GM12878 (cell line): ENCODE measurements at regions not wholly inside any gene's neighbourhood (a gene's known extent, or its start where the extent isn't known, plus 50 kb on each side); places are given as distances from the start of the nearest gene placed in this dataset.

Experiments
- ATAC-seq: fragments of 200-7000 bp; cut with Tn5 transposase; 3 replicates; pipeline ENCODE4 v1.9.1; 2020; ENCODE audit warnings: mild to moderate bottlenecking, moderate library complexity
- BruUV-seq: library from RNA; stranded (reverse); fragments of 400-500 nt; replicated peaks from 2 replicates; lab custom pipeline; 2021; lab: Mats Ljungman, UMichigan
- CTCF ChIA-PET: fragments of 300-600 bp; sonication (Branson Sonifier 250); formaldehyde crosslinking; extraction: SDS; loops from one replicate; lab custom pipeline; 2021; ENCODE audit warnings: inconsistent platforms; lab: Yijun Ruan, JAX
- POLR2A ChIA-PET: fragments of 350-600 bp; formaldehyde crosslinking; extraction: SDS; loops from one replicate; lab custom pipeline; 2021; ENCODE audit warnings: inconsistent platforms; lab: Charles Lee
- RAD21 ChIA-PET: fragments of 300-600 bp; sonication (Branson Sonifier 250); formaldehyde crosslinking; loops from one replicate; lab custom pipeline; 2023; ENCODE audit warnings: antibody characterized with exemption; ENCODE audit not compliant: unreplicated experiment; lab: Charles Lee
- SMC1A ChIA-PET: fragments of 300-600 bp; sonication (Branson Sonifier 250); formaldehyde crosslinking; loops from one replicate; lab custom pipeline; 2023; ENCODE audit not compliant: unreplicated experiment, uncharacterized antibody; lab: Charles Lee
- DNase-seq: peaks from one replicate; pipeline ENCODE4 v3.0.0-alpha.2; 2011; ENCODE audit warnings: low read depth, low spot score
- FAIRE-seq: peaks from 3 replicates; lab custom pipeline; 2011; peaks lifted over from hg19 to GRCh38; lab: Jason Lieb, UNC
- H2AFZ ChIP-seq: 2 replicates; pipeline ENCODE4 v1.6.0; 2011; ENCODE audit warnings: low read depth, low read length, control low read depth; ENCODE audit not compliant: control insufficient read depth
- H3K27ac ChIP-seq: 2 replicates; pipeline ENCODE4 v1.5.1; 2011; ENCODE audit warnings: control low read depth; ENCODE audit not compliant: control insufficient read depth, insufficient read depth
- H3K27me3 ChIP-seq, 2 experiments: replicated peaks in 1 of 2; 2 replicates each; pipeline versions ENCODE4 v1.6.0 to v1.6.1; 2011; ENCODE audit warnings: low read length in 1 of 2; ENCODE audit not compliant: control insufficient read depth in 2 of 2, insufficient read depth in 2 of 2
- H3K36me3 ChIP-seq, 2 experiments: 2 replicates each; pipeline ENCODE4 v1.5.1; 2011; ENCODE audit warnings: low read length in 1 of 2; ENCODE audit not compliant: control insufficient read depth in 2 of 2, insufficient read depth in 2 of 2
- H3K4me1 ChIP-seq: 2 replicates; pipeline ENCODE4 v1.6.1; 2011; ENCODE audit warnings: mild to moderate bottlenecking, low read length, moderate library complexity, mixed read lengths; ENCODE audit not compliant: control insufficient read depth, insufficient read depth
- H3K4me2 ChIP-seq: 2 replicates; pipeline ENCODE4 v1.6.0; 2011; ENCODE audit warnings: control low read depth; ENCODE audit not compliant: control insufficient read depth, insufficient read depth
- H3K4me3 ChIP-seq: fragments of 200-600 bp; sonication (generic); 2 replicates; pipeline ENCODE4 v1.5.1; 2016
- H3K79me2 ChIP-seq: 2 replicates; pipeline ENCODE4 v1.6.0; 2011; ENCODE audit warnings: low read length; ENCODE audit not compliant: control insufficient read depth, insufficient read depth
- H3K9ac ChIP-seq: 2 replicates; pipeline ENCODE4 v1.8.0; 2011; ENCODE audit warnings: low read length, control low read depth, mixed read lengths; ENCODE audit not compliant: control insufficient read depth, insufficient read depth
- H3K9me3 ChIP-seq: replicated peaks from 3 replicates; pipeline ENCODE4 v1.5.1; 2011; ENCODE audit warnings: mild to moderate bottlenecking, low read length; ENCODE audit not compliant: control insufficient read depth, insufficient read depth
- H4K20me1 ChIP-seq: 2 replicates; pipeline ENCODE4 v1.6.0; 2011; ENCODE audit not compliant: control insufficient read depth, insufficient read depth
- IKZF1 ChIP-seq: fragments of 450-650 bp; conservative IDR thresholded peaks from 2 replicates; pipeline ENCODE4 v1.6.1; 2017; ENCODE audit warnings: antibody characterized with exemption, mild to moderate bottlenecking
- WGBS: methylation state at CpG from one replicate; pipeline ENCODE4 v1.1.6; 2016; ENCODE audit warnings: low lambda C conversion rate; ENCODE audit not compliant: insufficient replicate concordance, insufficient coverage; ENCODE audit errors: missing lambda C conversion rate; 5-methylcytosine and 5-hydroxymethylcytosine counted together
- in situ Hi-C: fragments of 300-500 bp; cut with MboI; formaldehyde crosslinking; loops from 9 replicates; pipeline ENCODE4 v1.14.3; 2018; ENCODE audit warnings: mixed read lengths
- intact Hi-C: fragments of 100-400 bp; cut with micrococcal nuclease; formaldehyde crosslinking; loops from one replicate; pipeline ENCODE4 v1.14.2; 2022; ENCODE audit not compliant: unreplicated experiment
- TF ChIP-seq, protein P1 (sequence below): IDR thresholded peaks from 2 replicates; pipeline ENCODE4 v1.6.1; 2011; ENCODE audit warnings: borderline replicate concordance, low read depth, mild to moderate bottlenecking, moderate library complexity, low read length; ENCODE audit not compliant: insufficient read depth, poor library complexity, severe bottlenecking
- TF ChIP-seq, protein P2 (sequence below): IDR thresholded peaks from 2 replicates; pipeline ENCODE4 v1.6.1; 2012; ENCODE audit warnings: improper control_type of control experiment, low read depth, low read length; ENCODE audit not compliant: insufficient replicate concordance

DNA sequence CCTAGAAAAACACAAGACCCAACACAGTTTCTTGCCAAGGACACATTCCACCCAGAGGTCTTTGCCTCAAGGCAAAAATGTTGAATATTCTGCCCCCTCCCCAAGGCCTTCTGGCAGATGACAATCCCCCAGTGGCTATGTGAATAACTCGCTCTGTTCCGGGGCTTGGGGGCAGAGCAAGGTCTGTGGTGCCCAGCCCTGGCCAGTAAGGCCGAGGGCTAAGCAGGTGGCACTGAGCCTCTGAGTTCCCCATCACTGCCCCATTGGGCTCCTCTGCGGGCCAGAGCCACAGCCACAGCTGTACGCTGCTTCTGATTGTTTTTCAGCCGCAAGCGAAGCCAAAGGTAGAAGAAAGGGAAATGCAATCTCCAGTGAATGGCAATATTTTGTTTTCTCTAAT lies 567.9 kb downstream of the CCDC171 start:
- H4K20me1 ChIP-seq, result no peaks in the 10 kb centered on the region
- H3K4me2 ChIP-seq, result no peak overlapping the region
- H3K4me1 ChIP-seq, result no peaks in the 10 kb centered on the region
- WGBS, result 38% methylated on average over 7 of the region's 7 CpGs
- RAD21 ChIA-PET, result no interaction called here
- in situ Hi-C loops, result no loop called here
- intact Hi-C loops, result no loop called here
- TF ChIP-seq, protein P1, sequence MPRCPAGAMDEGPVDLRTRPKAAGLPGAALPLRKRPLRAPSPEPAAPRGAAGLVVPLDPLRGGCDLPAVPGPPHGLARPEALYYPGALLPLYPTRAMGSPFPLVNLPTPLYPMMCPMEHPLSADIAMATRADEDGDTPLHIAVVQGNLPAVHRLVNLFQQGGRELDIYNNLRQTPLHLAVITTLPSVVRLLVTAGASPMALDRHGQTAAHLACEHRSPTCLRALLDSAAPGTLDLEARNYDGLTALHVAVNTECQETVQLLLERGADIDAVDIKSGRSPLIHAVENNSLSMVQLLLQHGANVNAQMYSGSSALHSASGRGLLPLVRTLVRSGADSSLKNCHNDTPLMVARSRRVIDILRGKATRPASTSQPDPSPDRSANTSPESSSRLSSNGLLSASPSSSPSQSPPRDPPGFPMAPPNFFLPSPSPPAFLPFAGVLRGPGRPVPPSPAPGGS, result no peak
- TF ChIP-seq IKZF1, result no peak
- TF ChIP-seq, protein P2, sequence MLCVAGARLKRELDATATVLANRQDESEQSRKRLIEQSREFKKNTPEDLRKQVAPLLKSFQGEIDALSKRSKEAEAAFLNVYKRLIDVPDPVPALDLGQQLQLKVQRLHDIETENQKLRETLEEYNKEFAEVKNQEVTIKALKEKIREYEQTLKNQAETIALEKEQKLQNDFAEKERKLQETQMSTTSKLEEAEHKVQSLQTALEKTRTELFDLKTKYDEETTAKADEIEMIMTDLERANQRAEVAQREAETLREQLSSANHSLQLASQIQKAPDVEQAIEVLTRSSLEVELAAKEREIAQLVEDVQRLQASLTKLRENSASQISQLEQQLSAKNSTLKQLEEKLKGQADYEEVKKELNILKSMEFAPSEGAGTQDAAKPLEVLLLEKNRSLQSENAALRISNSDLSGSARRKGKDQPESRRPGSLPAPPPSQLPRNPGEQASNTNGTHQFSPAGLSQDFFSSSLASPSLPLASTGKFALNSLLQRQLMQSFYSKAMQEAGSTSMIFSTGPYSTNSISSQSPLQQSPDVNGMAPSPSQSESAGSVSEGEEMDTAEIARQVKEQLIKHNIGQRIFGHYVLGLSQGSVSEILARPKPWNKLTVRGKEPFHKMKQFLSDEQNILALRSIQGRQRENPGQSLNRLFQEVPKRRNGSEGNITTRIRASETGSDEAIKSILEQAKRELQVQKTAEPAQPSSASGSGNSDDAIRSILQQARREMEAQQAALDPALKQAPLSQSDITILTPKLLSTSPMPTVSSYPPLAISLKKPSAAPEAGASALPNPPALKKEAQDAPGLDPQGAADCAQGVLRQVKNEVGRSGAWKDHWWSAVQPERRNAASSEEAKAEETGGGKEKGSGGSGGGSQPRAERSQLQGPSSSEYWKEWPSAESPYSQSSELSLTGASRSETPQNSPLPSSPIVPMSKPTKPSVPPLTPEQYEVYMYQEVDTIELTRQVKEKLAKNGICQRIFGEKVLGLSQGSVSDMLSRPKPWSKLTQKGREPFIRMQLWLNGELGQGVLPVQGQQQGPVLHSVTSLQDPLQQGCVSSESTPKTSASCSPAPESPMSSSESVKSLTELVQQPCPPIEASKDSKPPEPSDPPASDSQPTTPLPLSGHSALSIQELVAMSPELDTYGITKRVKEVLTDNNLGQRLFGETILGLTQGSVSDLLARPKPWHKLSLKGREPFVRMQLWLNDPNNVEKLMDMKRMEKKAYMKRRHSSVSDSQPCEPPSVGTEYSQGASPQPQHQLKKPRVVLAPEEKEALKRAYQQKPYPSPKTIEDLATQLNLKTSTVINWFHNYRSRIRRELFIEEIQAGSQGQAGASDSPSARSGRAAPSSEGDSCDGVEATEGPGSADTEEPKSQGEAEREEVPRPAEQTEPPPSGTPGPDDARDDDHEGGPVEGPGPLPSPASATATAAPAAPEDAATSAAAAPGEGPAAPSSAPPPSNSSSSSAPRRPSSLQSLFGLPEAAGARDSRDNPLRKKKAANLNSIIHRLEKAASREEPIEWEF, result no peak
- no peak overlapping the region for H2AFZ ChIP-seq
- ATAC-seq, result no peak
- H3K27me3 ChIP-seq, result no peaks in the 10 kb centered on the region
- H3K9me3 ChIP-seq, result no peaks in the 10 kb centered on the region; the same call in 2 of the 3 replicates
- no peaks in the 10 kb centered on the region for H3K79me2 ChIP-seq
- no peaks in the 10 kb centered on the region for H3K36me3 ChIP-seq
- CTCF ChIA-PET, result no interaction called here
- DNase-seq, result no peak
- SMC1A ChIA-PET, result no interaction called here
- FAIRE-seq, result no peak
- no peak overlapping the region for H3K27ac ChIP-seq
- no TSS peak for BruUV-seq
- H3K9ac ChIP-seq, result no peak overlapping the region
- H3K4me3 ChIP-seq, result no peak overlapping the region
- POLR2A ChIA-PET, result no interaction called here
